B cell (primary cell): ENCODE measurements at regions not wholly inside any gene's neighbourhood (a gene's known extent, or its start where the extent isn't known, plus 50 kb on each side); places are given as distances from the start of the nearest gene placed in this dataset.

Experiments used
- ATAC-seq: fragments of 200-7000 bp; cut with Tn5 transposase; one replicate; pipeline ENCODE4 v1.10.0; 2021; ENCODE audit warnings: low read depth, mild to moderate bottlenecking, moderate number of reproducible peaks, moderate library complexity
- CTCF ChIA-PET: fragments of 350-600 bp; sonication (Branson Sonifier 250); formaldehyde crosslinking; loops from one replicate; lab custom pipeline; 2021; ENCODE audit warnings: antibody characterized with exemption, inconsistent platforms; lab: Charles Lee
- POLR2A ChIA-PET: fragments of 350-600 bp; sonication (Branson Sonifier 250); formaldehyde crosslinking; loops from one replicate; lab custom pipeline; 2021; ENCODE audit warnings: antibody characterized with exemption; lab: Charles Lee
- DNase-seq: peaks from one replicate; pipeline ENCODE4 v3.0.0; 2013
- H2AFZ ChIP-seq: 2 replicates; pipeline ENCODE4 v1.6.1; 2012; ENCODE audit warnings: mild to moderate bottlenecking, low read depth, low read length; ENCODE audit not compliant: insufficient read depth, poor library complexity, severe bottlenecking
- H3K27ac ChIP-seq, 2 donors: 1 replicate in 1 of 2; 2 replicates in 1 of 2; pipeline ENCODE4 v1.5.1; 2012 to 2013; ENCODE audit warnings: low read length in 2 of 2, mild to moderate bottlenecking in 2 of 2, moderate library complexity in 1 of 2
- H3K27me3 ChIP-seq, 4 experiments: fragments of 200-600 bp in 1 of 4; sonication (generic) in 1 of 4; replicated peaks in 1 of 4; 1 replicate in 2 of 4; 2 replicates in 2 of 4; pipeline versions ENCODE4 v1.6.1 to v1.7.0; 2013 to 2016; ENCODE audit warnings: low read length in 3 of 4, mild to moderate bottlenecking in 2 of 4, mixed read lengths in 1 of 4, moderate library complexity in 1 of 4; ENCODE audit not compliant: insufficient read depth in 4 of 4, control insufficient read depth in 3 of 4; ENCODE audit errors: control extremely low read depth in 1 of 4
- H3K36me3 ChIP-seq, 2 experiments: replicated peaks in 1 of 2; 1 replicate in 1 of 2; 2 replicates in 1 of 2; pipeline versions ENCODE4 v1.6.1 to v1.7.1; 2013; ENCODE audit warnings: low read length in 1 of 2; ENCODE audit not compliant: insufficient read depth in 2 of 2, control insufficient read depth in 1 of 2; ENCODE audit errors: control extremely low read depth in 1 of 2, extremely low read depth in 1 of 2
- H3K4me1 ChIP-seq, 2 donors: fragments of 200-600 bp in 1 of 2; sonication (generic) in 1 of 2; 1 replicate in 1 of 2; 2 replicates in 1 of 2; pipeline versions ENCODE4 v1.5.1 to v1.6.1; 2013 to 2017; ENCODE audit warnings: low read length in 2 of 2; ENCODE audit not compliant: control insufficient read depth in 2 of 2, insufficient read depth in 2 of 2
- H3K4me2 ChIP-seq: replicated peaks from 2 replicates; pipeline ENCODE3; 2012; ENCODE audit warnings: mild to moderate bottlenecking, low read depth, low read length; ENCODE audit not compliant: poor library complexity, severe bottlenecking
- H3K4me3 ChIP-seq, 5 experiments: fragments of 200-600 bp in 1 of 5; sonication (generic) in 1 of 5; 1 replicate in 3 of 5; 2 replicates in 2 of 5; pipeline versions ENCODE4 v1.5.1 to v1.7.0; 2011 to 2016; ENCODE audit warnings: low read length in 4 of 5, mild to moderate bottlenecking in 4 of 5, low read depth in 2 of 5, control low read depth in 1 of 5, moderate library complexity in 1 of 5; ENCODE audit not compliant: insufficient read depth in 1 of 5; ENCODE audit errors: control extremely low read depth in 1 of 5, extremely low read depth in 1 of 5
- H3K79me2 ChIP-seq: fragments of 200-600 bp; sonication (generic); one replicate; pipeline ENCODE4 v1.6.0; 2016; ENCODE audit warnings: low read length; ENCODE audit not compliant: control insufficient read depth, insufficient read depth
- H3K9ac ChIP-seq: fragments of 200-600 bp; sonication (generic); 2 replicates; pipeline ENCODE4 v1.6.1; 2017; ENCODE audit warnings: mild to moderate bottlenecking, low read length, moderate library complexity
- H3K9me3 ChIP-seq, 3 donors: one replicate each; pipeline versions ENCODE4 v1.6.1 to v1.7.1; 2013; ENCODE audit warnings: low read length in 2 of 3; ENCODE audit not compliant: control insufficient read depth in 2 of 3, insufficient read depth in 1 of 3; ENCODE audit errors: control extremely low read depth in 1 of 3
- H4K20me1 ChIP-seq: 2 replicates; pipeline ENCODE4 v1.6.0; 2012; ENCODE audit warnings: mild to moderate bottlenecking, low read length; ENCODE audit not compliant: insufficient read depth, control insufficient read depth, poor library complexity, severe bottlenecking
- H3K27ac Mint-ChIP-seq: one replicate; pipeline ENCODE4 v1.8.0; 2021; ENCODE audit warnings: mixed read lengths
- H3K27me3 Mint-ChIP-seq: one replicate; pipeline ENCODE4 v1.8.0; 2021; ENCODE audit warnings: mixed read lengths
- H3K4me1 Mint-ChIP-seq: one replicate; pipeline ENCODE4 v1.8.0; 2021; ENCODE audit warnings: mixed read lengths
- H3K4me3 Mint-ChIP-seq: one replicate; pipeline ENCODE4 v1.8.0; 2021; ENCODE audit warnings: mixed read lengths
- H3K9me3 Mint-ChIP-seq: one replicate; pipeline ENCODE4 v1.8.0; 2022; ENCODE audit warnings: mixed read lengths; ENCODE audit not compliant: insufficient read depth
- CTCF ChIP-seq: fragments of 200-600 bp; IDR thresholded peaks from one replicate; pipeline ENCODE4 v1.8.0; 2022; ENCODE audit warnings: antibody characterized with exemption, mild to moderate bottlenecking
- EZH2 ChIP-seq: IDR thresholded peaks from 2 replicates; pipeline ENCODE4 v1.6.1; 2012; ENCODE audit warnings: borderline replicate concordance, low read depth, mild to moderate bottlenecking, moderate library complexity, low read length; ENCODE audit not compliant: insufficient read depth, poor library complexity, severe bottlenecking
- WGBS: methylation state at CpG from one replicate; pipeline ENCODE4 v1.1.5; 2013; ENCODE audit warnings: missing lambda C conversion rate; ENCODE audit not compliant: insufficient coverage; 5-methylcytosine and 5-hydroxymethylcytosine counted together
- intact Hi-C: fragments of 100-400 bp; cut with micrococcal nuclease; formaldehyde crosslinking; loops from one replicate; pipeline ENCODE4 v1.10.0; 2022

GRCh38 chr3:24722087-24722486 is 227.4 kb upstream of the THRB start:
- no peaks in the 10 kb centered on the region for H3K9me3 Mint-ChIP-seq

More at GRCh38 chr3:24722087-24722486, 227.4 kb upstream of the THRB start:
- Histone ChIP-seq H3K4me1 (no peaks in the 10 kb centered on the region), H3K27ac (no peak overlapping the region), H3K79me2 (no peaks in the 10 kb centered on the region), H3K36me3 (no peaks in the 10 kb centered on the region), H4K20me1 (no peaks in the 10 kb centered on the region), H3K4me2 (no peak overlapping the region), H3K4me3 (no peak overlapping the region), H3K9me3 (no peaks in the 10 kb centered on the region), H3K27me3 (no peaks in the 10 kb centered on the region), H3K9ac (no peak overlapping the region), H2AFZ (no peak overlapping the region)
- Mint-ChIP-seq H3K27me3 (no peaks in the 10 kb centered on the region), H3K27ac (no peak overlapping the region), H3K4me3 (no peak overlapping the region), H3K4me1 (no peaks in the 10 kb centered on the region)
- intact Hi-C loops, result no loop called here
- WGBS, result 100% methylated on average over 3 of the region's 5 CpGs
- DNase-seq, result no peak
- no peak for ATAC-seq
- ChIA-PET CTCF (no interaction called here), POLR2A (no interaction called here)
- TF ChIP-seq EZH2 (no peak), CTCF (no peak)
